ENCODE measurements at regions not wholly inside any gene's neighbourhood (a gene's known extent, or its start where the extent isn't known, plus 50 kb on each side); places are given as distances from the start of the nearest gene placed in this dataset.

DNA sequence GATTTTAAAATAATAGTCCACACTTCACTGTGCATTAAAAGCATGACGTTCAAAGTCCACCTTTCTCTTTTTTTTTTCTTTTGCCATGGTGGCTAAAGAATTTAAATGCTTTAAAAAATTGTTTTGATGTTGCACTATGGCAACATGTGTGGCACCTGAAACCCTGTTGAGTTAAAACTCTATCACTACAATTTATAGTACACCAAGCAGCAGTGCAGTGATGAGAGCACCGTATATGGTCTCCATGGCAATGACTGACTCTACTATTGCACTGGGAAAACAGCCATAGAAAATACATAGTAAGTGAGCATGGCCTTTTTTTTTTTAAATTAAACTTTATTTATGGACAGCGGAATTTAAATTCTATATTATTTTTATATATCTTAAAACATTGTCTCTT is 298.8 kb downstream of the FIGN start:
- no peak for TF ChIP-seq PAX5 (IDR thresholded peaks at IDR 0.05; ENCODE audit: insufficient read depth, low read length, severe bottlenecking)
- no peak for TF ChIP-seq POLR2A (IDR thresholded peaks at IDR 0.05; ENCODE audit: low read depth, low read length)
- TF ChIP-seq POLR2AphosphoS5 (IDR thresholded peaks at IDR 0.05; ENCODE audit: low read depth, low read length): no peak
- no peak for TF ChIP-seq TAF1 (IDR thresholded peaks at IDR 0.05; ENCODE audit: low read depth, low read length)
- TF ChIP-seq POU2F2 (IDR thresholded peaks at IDR 0.05; ENCODE audit: low read depth, low read length): no peak
